HG02885 (cell line): ENCODE measurements at regions not wholly inside any gene's neighbourhood (a gene's known extent, or its start where the extent isn't known, plus 50 kb on each side); places are given as distances from the start of the nearest gene placed in this dataset.

Experiments
- ATAC-seq: cut with Tn5 transposase; IDR thresholded peaks from one replicate; pipeline ENCODE4 v1.9.1; 2021; ENCODE audit warnings: mild to moderate bottlenecking; ENCODE audit not compliant: unreplicated experiment, poor library complexity

- ATAC-seq, result no peak
Observed at GRCh38 chr5:19322716-19323485, 665.1 kb downstream of the CDH18 start.

DNA sequence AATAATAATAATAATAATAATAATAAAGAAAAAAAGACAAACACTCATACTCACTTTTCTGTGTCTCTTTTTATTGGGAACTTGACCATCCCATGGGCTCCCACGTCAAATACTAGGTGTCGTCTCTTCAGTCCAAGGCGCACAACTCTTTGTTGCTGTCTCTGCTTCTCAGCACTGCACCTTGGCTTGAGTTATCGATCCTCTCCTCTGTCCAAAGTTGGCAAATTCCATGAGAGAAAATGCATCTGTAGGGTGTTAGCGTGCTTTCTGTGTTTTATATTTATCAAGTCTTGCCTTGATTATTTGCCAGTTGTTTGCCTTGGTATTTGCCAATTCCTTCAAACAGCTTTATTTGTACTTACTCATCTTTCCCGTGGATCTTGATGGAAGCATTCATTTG lies 653.7 kb downstream of the CDH18 start:
- no peak for ATAC-seq

GRCh38 chr5:19342942-19343341 lies 645.1 kb downstream of the CDH18 start:
- ATAC-seq, result no peak

- ATAC-seq, result no peak
Observed at GRCh38 chr5:19352120-19352519, 635.9 kb downstream of the CDH18 start.

DNA sequence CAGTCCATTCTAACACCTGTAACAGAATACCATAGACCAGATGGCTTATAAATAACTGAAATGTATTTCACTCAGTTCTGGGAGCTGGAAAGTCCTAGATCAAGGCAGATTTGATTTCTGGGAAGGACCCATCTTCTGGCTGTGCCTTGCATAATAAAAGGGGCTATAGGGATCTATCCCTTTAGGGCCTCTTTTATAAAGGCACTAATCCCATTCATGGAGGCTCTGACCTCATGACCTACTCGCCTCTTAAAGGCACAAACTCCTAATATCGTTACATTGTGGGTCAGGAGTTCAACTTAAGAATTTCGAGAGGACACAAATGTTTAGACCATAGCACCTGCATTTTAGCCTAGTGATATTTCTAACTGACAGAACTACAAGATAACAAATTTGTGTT lies 619.0 kb downstream of the CDH18 start:
- ATAC-seq, result no peak

DNA sequence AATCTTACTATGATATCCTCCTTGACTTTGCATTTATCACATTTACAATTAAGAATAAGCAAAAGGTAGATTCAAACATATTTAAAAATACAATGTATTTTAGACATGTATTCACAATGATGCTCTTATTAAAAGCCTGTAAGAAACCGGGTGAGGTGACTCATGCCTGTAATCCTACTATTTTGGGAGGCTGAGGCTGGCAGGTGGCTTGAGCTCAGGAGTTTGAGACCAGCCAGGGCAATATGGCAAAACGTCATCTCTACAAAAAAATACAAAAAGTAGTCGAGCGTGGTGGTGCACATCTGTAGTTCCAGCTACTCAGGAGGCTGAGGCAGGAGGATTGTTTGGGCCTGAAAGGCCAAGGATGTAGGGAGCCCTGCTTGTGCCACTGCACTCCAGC lies 618.4 kb downstream of the CDH18 start:
- no peak for ATAC-seq

DNA sequence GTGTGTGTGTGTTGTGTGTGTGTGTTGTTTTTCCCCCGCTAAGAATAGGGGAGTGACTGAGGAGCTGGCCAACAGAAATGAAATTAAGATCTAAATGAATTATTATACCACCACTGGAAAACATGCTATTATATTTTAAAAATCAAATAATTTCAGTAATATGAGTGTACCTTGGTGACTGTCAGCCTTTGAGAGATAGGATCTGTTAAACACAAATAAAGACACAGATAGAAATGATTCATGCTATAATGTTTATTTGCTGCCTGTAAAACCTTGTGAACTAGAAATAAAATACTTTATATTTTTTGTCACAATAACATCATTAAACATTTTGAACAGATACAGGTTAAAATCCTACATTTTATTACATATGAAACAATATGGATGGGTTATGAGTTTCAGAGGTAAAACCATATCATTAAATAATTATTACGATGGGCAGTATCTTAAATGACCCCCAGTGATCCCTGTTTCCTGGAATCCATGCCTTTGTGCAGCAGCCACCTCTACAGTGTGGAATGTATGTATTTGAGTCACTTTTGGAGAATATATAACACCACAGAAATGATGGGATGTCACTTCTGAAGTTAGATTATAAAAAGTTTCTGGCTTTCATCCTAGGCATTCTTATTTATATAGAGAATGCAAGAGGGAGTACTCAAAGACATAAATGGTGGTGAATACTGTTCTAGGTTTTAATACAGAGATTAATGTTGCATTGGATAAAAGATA lies 617.2 kb downstream of the CDH18 start:
- ATAC-seq, result no peak

DNA sequence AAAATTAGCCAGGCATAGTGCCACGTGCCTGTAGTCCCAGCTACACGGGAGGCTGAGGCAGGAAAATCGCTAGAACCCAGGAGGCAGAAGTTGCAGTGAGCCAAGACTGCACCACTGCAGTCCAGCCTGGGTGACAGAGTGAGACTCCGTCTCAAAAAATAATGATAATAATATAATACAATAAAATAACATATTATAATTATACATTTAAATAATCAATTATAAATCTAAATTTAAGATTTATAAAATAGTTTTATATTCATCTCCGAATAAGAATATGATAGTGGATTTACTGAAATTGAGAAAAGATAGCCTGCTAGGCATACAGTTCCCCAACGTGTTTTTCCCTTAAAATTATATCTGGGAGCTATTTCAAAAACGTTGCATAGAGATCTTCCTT lies 599.6 kb downstream of the CDH18 start:
- no peak for ATAC-seq

- no peak for ATAC-seq
Observed at GRCh38 chr5:19401032-19401431, 587.0 kb downstream of the CDH18 start.

GRCh38 chr5:19406576-19407365 lies 581.2 kb downstream of the CDH18 start:
- no peak for ATAC-seq

GRCh38 chr5:19408149-19408548 lies 579.9 kb downstream of the CDH18 start:
- ATAC-seq, result no peak

DNA sequence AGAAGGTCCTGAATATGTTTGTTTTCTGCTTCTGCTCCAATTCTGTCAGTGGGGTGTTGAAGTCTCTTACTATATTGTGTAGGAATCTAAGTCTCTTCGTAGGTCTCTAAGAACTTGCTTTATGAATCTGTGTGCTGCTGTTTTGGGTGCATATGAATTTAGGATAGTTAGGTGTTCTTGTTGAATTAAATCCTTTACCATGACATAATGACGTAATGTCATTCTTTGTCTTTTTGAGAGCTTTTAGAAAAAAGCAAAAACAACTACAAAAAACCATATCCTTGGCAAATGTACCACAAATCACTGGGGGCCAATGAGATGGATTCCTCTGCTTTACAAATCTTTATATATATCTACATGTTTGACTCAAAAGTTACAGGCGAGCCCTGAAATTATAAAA lies 576.1 kb downstream of the CDH18 start:
- no peak for ATAC-seq
